Left renal cortex interstitium (tissue), 4 donors: ENCODE measurements at regions not wholly inside any gene's neighbourhood (a gene's known extent, or its start where the extent isn't known, plus 50 kb on each side); places are given as distances from the start of the nearest gene placed in this dataset.
A peak's percentile ranks its signal among the peaks of the same experiment; 100 is the strongest.
"Not testable (repeated sequence)": the region's sequence is repeated elsewhere in the genome, so short reads cannot be mapped to it uniquely, and the experiment has no call there.

Experiments used
- DNase-seq, 4 donors: peaks; one replicate each; pipeline ENCODE4 v3.0.0-alpha.2; 2013; ENCODE audit warnings: low read depth in 4 of 4, low spot score in 2 of 4, missing footprints in 1 of 4

GRCh38 chr6:85772641-85773040, 130.0 kb upstream of the SYNCRIP start:
- DNase-seq: no peak

- no peak for DNase-seq
Observed at GRCh38 chr6:85771925-85772430, 129.3 kb upstream of the SYNCRIP start.

- DNase-seq: no peak
Observed at GRCh38 chr6:85771455-85771854, 128.8 kb upstream of the SYNCRIP start.

DNA sequence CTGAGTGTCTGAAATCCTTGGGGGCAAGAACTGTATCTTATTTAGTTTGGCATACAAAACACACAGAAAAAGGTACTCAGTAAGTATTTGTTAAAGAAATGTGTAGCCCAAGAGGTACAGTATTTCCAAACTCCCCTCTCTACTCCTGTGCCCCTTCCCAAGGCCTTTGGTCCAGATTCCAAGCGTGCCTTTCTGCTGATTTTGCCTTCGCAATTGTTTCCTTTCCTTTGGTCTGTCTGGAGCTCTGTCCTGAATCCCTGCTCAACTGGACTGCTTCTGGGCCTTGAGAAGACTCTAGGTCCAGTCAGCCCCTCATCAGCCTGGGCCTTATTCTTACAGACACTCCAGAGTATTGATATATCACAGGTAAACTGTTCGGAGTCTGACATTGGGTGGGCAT, 122.2 kb upstream of the SYNCRIP start:
- DNase-seq: no peak

DNA sequence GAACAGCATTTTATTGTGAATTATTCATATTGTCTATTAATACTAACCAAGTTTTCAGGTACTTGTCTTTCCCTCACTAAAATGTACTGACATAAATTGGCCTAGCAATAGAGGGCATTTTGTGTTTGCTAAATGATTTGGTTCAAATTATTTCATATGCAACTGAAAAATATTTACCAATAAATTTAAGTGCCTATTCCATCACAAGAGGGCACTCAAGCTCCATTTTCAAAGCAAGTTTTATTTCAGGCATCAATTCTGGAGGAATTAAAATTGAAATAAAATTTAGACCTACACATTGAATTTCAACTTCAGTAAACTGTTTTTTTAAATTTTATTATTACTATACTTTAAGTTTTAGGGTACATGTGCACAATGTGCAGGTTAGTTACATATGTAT, 114.3 kb upstream of the SYNCRIP start:
- DNase-seq: peak in 1 of 4 donors; percentile 1

DNA sequence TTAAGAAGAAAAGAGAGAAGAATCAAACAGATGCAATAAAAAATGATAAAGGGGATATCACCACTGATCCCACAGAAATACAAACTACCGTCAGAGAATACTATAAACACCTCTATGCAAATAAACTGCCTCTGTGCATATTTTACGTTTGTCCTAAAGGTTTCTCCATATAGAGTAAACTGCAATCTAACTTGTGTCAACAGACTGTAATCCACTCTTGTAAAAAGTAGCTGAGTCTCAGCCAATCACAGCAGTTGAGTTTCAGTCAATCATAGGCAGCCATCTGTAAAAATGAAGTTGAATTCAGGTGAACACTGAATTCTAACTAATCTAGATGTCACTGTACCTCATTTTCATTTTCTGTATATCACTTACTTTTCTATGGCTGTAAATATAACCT, 112.2 kb upstream of the SYNCRIP start:
- no peak for DNase-seq

- no peak for DNase-seq
Observed at GRCh38 chr6:85752602-85753001, 109.9 kb upstream of the SYNCRIP start.

- DNase-seq: no peak
Observed at GRCh38 chr6:85751374-85752055, 108.8 kb upstream of the SYNCRIP start.

- DNase-seq: not testable (repeated sequence)
Observed at GRCh38 chr6:85750146-85750545, 107.5 kb upstream of the SYNCRIP start.

GRCh38 chr6:85749236-85749635, 106.5 kb upstream of the SYNCRIP start:
- peak in 1 of 4 donors; percentile 2 for DNase-seq

GRCh38 chr6:85747666-85748065, 105.0 kb upstream of the SYNCRIP start:
- no peak for DNase-seq

- no peak for DNase-seq
Observed at GRCh38 chr6:85747093-85747492, 104.4 kb upstream of the SYNCRIP start.

DNA sequence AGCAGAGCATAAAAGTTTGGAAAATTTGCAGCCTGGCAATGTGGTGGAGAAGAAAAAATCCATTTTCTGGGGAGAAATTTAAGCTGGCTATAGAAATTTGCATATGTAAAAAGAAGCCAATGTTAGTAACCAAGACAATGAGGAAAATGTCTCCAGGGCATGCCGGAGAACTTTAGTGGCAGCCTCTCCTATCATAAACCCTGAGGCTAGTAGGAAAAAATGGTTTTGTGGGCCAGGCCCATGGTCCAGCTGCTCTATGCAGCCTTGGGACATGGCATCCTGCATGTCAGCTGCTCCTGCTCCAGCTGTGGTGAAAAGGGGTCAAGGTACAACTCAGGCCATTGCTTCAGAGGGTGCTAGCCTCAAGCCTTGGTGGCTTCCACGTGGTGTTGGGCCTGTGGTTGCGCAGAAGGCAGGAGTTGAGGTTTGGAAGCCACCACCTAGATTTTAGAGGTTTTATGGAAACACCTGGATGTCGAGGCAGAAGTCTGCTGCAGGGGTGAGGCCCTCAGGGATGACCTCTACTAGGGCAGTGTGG, 101.8 kb upstream of the SYNCRIP start:
- DNase-seq: no peak

- no peak for DNase-seq
Observed at GRCh38 chr6:85726206-85726605, 83.5 kb upstream of the SYNCRIP start.

DNA sequence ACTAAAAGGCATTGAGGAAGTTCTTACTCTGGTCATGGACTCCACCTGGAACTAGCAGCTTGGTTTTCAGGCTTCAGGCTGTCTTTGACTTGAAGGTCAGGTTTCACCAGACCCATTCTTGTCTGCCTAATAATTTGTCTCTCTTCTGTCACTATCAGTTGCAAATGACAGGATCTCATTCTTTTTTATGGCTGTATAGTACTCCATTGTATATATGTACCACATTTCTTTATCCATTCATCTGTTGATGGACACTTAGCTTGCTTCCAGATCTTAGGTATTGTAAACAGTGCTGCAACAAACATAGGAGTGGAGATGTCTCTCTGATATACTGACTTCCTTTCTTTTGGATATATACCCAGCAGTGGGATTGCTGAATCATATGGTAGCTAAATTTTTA, 73.1 kb upstream of the SYNCRIP start:
- no peak for DNase-seq

DNA sequence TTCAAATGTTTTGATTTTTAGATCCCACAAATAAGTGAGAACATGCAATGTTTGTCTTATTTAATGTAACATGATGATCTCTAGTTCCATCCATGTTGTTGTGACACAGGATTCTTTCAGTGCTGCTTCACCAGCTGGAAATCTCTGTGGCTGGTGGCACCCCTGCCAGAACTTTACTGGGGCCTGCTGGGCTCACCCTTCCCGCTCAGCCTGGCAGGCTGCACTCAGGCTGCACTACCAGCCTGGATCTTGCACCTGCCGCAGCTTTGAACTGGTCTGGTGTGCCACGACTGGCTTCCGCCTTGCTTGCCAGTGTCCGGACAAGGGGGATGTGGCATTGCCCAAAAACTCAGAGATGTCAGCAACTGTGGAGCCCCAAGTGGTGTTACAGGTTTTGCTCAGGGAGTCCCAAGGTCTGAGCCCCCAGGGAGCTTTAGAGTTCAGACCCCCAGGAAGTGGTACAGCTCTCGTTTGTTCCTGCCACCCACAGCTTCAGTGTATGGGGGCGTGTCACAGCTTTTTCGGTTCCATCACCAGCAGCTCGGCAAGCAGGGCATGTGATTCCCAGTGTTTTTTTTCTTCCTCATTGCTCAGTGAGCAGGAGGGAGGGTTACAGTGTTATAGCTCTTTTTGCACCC, 72.3 kb upstream of the SYNCRIP start:
- DNase-seq: no peak

GRCh38 chr6:85712346-85712745, 69.7 kb upstream of the SYNCRIP start:
- no peak for DNase-seq

DNA sequence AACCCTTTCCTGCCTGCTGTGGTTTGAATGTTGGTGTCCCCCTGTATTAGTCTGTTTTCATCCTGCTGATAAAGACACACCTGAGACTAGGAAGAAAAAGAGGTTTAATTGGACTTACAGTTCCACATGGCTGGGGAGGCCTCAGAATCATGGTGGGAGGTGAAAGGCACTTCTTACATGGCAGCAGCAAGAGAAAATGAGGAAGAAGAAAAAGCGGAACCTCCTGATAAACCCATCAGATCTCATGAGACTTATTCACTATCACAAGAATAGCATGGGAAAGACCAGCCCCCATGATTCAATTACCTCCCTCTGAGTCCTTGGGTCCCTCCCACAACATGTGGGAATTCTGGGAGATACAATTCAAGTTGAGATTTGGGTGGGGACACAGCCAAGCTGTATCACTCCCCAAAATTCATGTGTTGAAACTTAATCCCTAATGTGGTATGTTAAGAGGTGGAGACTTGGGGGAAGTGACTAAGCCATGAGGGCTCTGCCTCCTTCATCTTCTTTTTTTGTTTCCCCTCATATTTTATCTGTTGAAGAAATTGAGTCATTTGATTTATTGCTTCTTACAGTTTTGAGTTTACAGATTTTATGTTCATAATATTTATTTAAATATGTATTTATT, 64.9 kb upstream of the SYNCRIP start:
- DNase-seq: not testable (repeated sequence)

GRCh38 chr6:85706272-85706671, 63.6 kb upstream of the SYNCRIP start:
- no peak for DNase-seq

- DNase-seq: no peak
Observed at GRCh38 chr6:85705220-85705619, 62.5 kb upstream of the SYNCRIP start.

- no peak for DNase-seq
Observed at GRCh38 chr6:85703406-85703805, 60.7 kb upstream of the SYNCRIP start.
